ENCODE measurements at regions not wholly inside any gene's neighbourhood (a gene's known extent, or its start where the extent isn't known, plus 50 kb on each side); places are given as distances from the start of the nearest gene placed in this dataset.
A peak's percentile ranks its signal among the peaks of the same experiment; 100 is the strongest.
"Not testable (repeated sequence)": the region's sequence is repeated elsewhere in the genome, so short reads cannot be mapped to it uniquely, and the experiment has no call there.

DNA sequence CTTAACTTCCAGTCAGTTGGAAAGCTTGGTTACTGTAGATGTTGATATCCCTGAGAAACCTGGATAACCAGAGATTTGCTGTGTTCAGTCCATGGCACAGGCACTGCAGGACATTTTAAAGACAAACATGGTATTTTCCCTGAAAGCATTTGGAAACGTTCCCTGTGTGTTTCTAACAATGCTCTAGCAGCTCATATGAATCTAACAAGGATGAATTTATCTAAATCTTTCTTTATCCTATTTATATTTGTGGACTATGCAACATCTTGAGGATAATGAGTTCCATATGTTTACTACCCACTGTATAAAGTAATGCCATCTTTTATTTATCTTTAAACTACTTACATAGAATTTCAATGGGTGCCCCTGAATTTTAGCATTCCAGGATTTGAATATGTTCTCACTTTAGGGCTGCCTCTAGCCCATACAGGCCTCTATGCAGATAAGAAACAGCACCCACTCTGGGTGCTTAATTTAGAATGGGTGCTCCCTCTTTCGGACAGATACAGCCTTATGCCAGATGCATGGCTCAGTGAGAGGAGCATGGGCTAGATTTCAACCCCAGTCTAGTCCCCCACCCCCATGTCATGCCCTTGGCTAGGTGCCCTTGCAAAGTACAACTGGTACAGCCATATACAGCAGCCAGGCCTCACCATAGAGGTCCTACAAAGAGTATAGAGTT, 50.6 kb upstream of the NEMP2 start:
- DNase-seq: no peak

DNA sequence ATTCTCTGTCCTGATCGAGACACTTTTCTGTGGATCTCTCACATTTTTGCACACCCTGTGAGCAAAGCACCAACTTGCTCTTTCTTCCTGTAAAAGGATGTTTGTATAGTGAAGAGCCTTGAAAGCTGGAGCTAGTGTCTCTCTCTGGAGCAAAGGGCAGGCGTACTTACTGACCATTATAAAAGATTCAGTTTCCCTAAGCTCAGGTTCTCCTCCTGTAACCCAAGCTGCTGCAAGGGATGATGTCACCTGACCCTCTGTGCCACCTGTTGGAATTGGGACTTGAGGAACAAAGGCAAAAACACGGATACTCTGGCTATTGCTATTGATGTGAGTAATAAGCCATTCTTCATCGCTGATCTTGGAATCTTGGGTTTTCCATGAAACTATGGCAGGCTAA, 52.6 kb upstream of the NEMP2 start:
- DNase-seq: no peak

DNA sequence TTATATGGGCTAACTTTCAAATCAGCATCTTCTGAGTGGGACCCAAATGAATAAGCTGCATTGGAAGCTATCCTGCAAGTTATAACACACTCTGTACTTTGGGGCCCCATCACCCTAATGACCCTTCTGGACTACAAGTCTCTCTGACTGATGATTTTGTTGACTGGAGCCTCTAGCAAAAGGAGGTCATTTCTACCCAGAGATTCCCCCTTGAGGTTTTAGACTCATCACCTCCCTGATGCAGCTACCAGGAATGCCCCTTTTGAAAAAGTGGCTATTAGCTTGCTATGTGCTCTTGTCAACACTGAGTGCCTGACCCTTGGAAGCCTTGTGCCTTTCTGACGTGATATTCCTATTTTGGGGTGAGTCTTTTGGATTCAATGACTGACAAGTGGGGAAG, 54.5 kb upstream of the NEMP2 start:
- no peak for DNase-seq

DNA sequence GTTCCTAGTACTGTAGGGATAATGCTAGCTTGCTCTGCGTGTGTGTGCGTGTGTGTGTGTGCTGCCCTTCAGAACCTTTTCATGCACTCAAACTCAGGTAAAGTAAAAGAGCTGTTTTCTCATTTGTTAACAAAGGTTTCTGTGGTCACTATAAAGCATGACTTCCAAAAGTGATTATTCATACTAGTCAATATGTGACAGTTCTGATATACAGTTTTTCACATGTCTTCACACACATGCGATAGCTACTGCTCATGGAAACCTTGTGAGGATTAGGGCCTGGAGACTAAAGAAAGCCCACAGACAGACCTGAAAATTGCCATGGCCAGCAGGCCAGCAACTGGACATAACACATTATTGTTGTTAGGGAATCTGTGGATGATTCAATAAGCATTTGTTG, 56.9 kb upstream of the NEMP2 start:
- no peak for DNase-seq

DNA sequence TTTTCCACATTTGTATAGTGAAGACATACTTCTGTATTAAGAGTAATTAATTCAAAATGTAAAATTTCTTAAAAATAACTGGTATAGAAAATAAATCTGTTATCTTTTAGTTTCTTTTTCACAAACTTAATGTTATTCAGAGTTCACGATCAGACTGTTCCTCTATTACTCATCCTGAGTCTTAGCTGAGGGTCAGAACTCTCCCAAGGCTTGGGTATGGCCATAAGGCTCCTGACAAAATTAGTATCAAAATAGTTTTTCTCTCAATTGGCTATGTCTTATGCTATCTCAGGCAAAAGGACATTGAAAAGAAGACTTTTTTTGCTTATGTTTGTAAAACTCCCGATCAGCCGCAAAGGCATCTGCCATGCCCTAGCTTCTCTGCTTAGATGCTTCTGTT, 56.1 kb upstream of the NAB1 start:
- no peak for DNase-seq

DNA sequence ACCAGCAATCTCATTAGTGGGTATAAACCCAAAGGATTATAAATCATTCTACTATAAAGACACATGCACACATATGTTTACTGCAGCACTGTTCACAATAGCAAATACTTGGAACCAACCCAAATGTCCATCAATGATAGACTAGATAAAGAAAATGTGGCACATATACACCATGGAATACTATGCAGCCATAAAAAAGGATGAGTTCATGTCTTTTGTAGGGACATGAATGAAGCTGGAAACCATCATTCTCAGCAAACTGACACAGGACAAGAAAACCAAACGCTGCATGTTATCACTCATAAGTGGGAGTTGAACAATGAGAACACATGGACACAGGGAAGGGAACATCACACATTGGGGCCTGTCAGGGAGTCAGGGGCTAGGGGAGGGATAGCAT, 53.0 kb upstream of the NAB1 start:
- not testable (repeated sequence) for DNase-seq

DNA sequence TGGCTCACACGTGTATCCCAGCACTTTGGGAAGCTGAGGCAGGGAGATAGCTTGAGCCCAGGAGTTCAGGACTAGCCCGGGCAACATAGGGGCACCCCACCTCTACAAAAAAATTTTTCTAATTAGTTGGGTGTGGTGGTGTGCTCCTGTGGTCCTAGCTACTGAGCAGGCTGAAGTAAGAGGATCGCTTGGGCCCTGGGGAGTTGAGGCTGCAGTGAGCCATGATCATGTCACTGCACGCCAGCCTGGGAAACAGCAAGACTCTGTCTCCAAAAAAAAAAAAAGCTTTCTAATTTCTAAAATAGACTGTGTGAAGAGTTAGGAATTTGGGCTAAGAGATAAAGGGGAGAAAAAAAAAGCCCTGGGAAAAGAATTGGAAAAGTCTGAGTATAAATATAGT, 51.9 kb upstream of the NAB1 start:
- no peak for DNase-seq

DNA sequence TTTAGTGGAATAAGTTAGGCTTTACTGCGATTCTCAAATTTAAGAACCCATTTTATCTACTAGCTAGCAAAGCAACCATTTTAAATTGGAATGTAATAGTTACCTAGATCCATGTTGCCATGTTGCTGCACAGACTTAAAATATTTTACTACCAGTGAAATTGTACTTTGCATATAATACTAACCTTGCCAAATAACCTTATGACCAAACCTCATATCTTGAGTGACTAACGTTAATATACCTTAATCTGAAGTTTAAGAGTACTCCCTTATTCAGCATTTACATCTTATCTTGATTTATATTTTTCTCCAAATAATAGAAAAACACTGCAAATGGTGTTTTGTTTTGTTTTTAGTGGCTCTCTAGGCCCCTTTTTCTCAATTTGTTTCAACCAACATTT, 50.3 kb upstream of the NAB1 start:
- DNase-seq: no peak

DNA sequence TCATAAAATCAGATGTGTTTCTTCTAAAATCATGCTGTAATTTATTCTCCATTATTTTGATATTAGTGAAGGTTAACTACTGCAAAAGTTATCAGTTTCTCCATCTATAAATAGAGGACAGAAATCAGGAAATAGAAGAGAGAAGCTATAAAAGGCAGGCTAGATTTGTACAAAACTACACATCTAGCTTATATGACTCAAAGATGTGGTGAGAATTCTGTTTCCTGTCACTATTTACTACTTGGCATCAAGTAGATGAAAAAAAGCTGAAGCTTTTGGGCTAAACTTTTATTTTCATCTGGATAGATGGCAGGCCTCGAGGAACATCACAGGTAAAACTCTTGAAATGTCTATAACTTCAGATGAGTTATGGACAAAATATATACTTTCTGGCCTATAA, 49.8 kb upstream of the NAB1 start:
- DNase-seq: peak; percentile 5
